IMR-90 (cell line): ENCODE measurements at regions not wholly inside any gene's neighbourhood (a gene's known extent, or its start where the extent isn't known, plus 50 kb on each side); places are given as distances from the start of the nearest gene placed in this dataset.

Experiments
- ATAC-seq: fragments of 200-7000 bp; cut with Tn5 transposase; 2 replicates; pipeline ENCODE4 v1.9.1; 2020; ENCODE audit warnings: low read depth, mild to moderate bottlenecking, moderate library complexity
- BruUV-seq: library from RNA; stranded (reverse); fragments of 400-500 nt; replicated peaks from 2 replicates; lab custom pipeline; 2021; lab: Mats Ljungman, UMichigan
- CTCF ChIA-PET: fragments of 300-600 bp; formaldehyde crosslinking; extraction: SDS; loops from one replicate; lab custom pipeline; 2021; ENCODE audit warnings: antibody characterized with exemption; lab: Yijun Ruan, JAX
- POLR2A ChIA-PET: fragments of 300-600 bp; sonication (Branson Sonifier 250); formaldehyde crosslinking; loops from one replicate; lab custom pipeline; 2022; ENCODE audit warnings: antibody characterized with exemption; ENCODE audit not compliant: unreplicated experiment; lab: Charles Lee
- DNase-seq: peaks from one replicate; pipeline ENCODE4 v3.0.0; 2013
- H2AFZ ChIP-seq: replicated peaks from 2 replicates; pipeline ENCODE3; 2013; ENCODE audit warnings: low read length, mild to moderate bottlenecking; ENCODE audit not compliant: poor library complexity
- H2AK5ac ChIP-seq: 2 replicates; pipeline ENCODE4 v1.6.1; 2013; ENCODE audit warnings: low read depth, low read length, inconsistent platforms
- H2AK9ac ChIP-seq: replicated peaks from 2 replicates; pipeline ENCODE3; 2013; ENCODE audit warnings: mild to moderate bottlenecking, low read depth, low read length, moderate library complexity; ENCODE audit not compliant: poor library complexity
- H2BK120ac ChIP-seq: 2 replicates; pipeline ENCODE4 v1.6.1; 2013; ENCODE audit warnings: low read depth, low read length, inconsistent platforms
- H2BK15ac ChIP-seq: 3 replicates; pipeline ENCODE4 v1.6.1; 2013; ENCODE audit warnings: low read depth, low read length, inconsistent platforms
- H2BK20ac ChIP-seq: 2 replicates; pipeline ENCODE4 v1.6.1; 2013; ENCODE audit warnings: low read depth, mild to moderate bottlenecking, inconsistent platforms, low read length, moderate library complexity
- H2BK5ac ChIP-seq: 2 replicates; pipeline ENCODE4 v1.6.1; 2013; ENCODE audit warnings: mild to moderate bottlenecking, low read depth, low read length, inconsistent platforms; ENCODE audit not compliant: poor library complexity, severe bottlenecking
- H3K14ac ChIP-seq: replicated peaks from 2 replicates; pipeline ENCODE4 v1.6.1; 2013; ENCODE audit warnings: low read depth, low read length, inconsistent platforms
- H3K18ac ChIP-seq: 2 replicates; pipeline ENCODE4 v1.6.1; 2013; ENCODE audit warnings: low read depth, low read length, control low read depth
- H3K23ac ChIP-seq: 2 replicates; pipeline ENCODE4 v1.6.1; 2013; ENCODE audit warnings: low read depth, low read length, inconsistent platforms
- H3K27ac ChIP-seq: 2 replicates; pipeline ENCODE4 v1.5.1; 2013; ENCODE audit warnings: mild to moderate bottlenecking, control low read depth, low read length; ENCODE audit not compliant: insufficient read depth
- H3K27me3 ChIP-seq: 2 replicates; pipeline ENCODE4 v1.6.1; 2013; ENCODE audit warnings: low read length; ENCODE audit not compliant: control insufficient read depth, insufficient read depth
- H3K36me3 ChIP-seq: 2 replicates; pipeline ENCODE4 v1.6.1; 2013; ENCODE audit warnings: low read length, mixed read lengths; ENCODE audit not compliant: control insufficient read depth, insufficient read depth
- H3K4ac ChIP-seq: 2 replicates; pipeline ENCODE4 v1.6.1; 2013; ENCODE audit warnings: low read depth, low read length, inconsistent platforms
- H3K4me1 ChIP-seq: 2 replicates; pipeline ENCODE4 v1.6.1; 2013; ENCODE audit warnings: low read length, mixed read lengths; ENCODE audit not compliant: control insufficient read depth, insufficient read depth
- H3K4me2 ChIP-seq: 2 replicates; pipeline ENCODE4 v1.6.1; 2013; ENCODE audit warnings: low read depth, mild to moderate bottlenecking, control low read depth, low read length, moderate library complexity
- H3K4me3 ChIP-seq: 2 replicates; pipeline ENCODE4 v1.5.1; 2013; ENCODE audit warnings: low read depth, mild to moderate bottlenecking, control low read depth, low read length, moderate library complexity; ENCODE audit not compliant: insufficient read depth
- H3K56ac ChIP-seq: 2 replicates; pipeline ENCODE4 v1.6.1; 2013; ENCODE audit warnings: low read length, inconsistent platforms; ENCODE audit not compliant: insufficient read depth; ENCODE audit errors: extremely low read depth
- H3K79me1 ChIP-seq, 2 experiments: 2 replicates each; pipeline ENCODE4 v1.6.1; 2013; ENCODE audit warnings: low read length in 2 of 2, inconsistent platforms in 1 of 2, low read depth in 1 of 2
- H3K9ac ChIP-seq: 2 replicates; pipeline ENCODE4 v1.6.1; 2013; ENCODE audit warnings: low read depth, low read length, control low read depth
- H3K9me1 ChIP-seq: 2 replicates; pipeline ENCODE4 v1.6.1; 2013; ENCODE audit warnings: low read length, inconsistent platforms; ENCODE audit not compliant: insufficient read depth
- H3K9me3 ChIP-seq: 2 replicates; pipeline ENCODE4 v1.6.1; 2013; ENCODE audit warnings: low read length; ENCODE audit not compliant: control insufficient read depth, insufficient read depth
- H4K20me1 ChIP-seq: 2 replicates; pipeline ENCODE4 v1.6.1; 2013; ENCODE audit warnings: low read length, inconsistent platforms; ENCODE audit not compliant: insufficient read depth
- H4K5ac ChIP-seq: 2 replicates; pipeline ENCODE4 v1.6.1; 2013; ENCODE audit warnings: mild to moderate bottlenecking, low read depth, low read length, control low read depth
- H4K8ac ChIP-seq, 2 experiments: 2 replicates each; pipeline ENCODE4 v1.6.1; 2013; ENCODE audit warnings: low read depth in 2 of 2, low read length in 2 of 2, control low read depth in 1 of 2, inconsistent platforms in 1 of 2
- H4K91ac ChIP-seq: 2 replicates; pipeline ENCODE4 v1.6.1; 2013; ENCODE audit warnings: low read depth, low read length, inconsistent platforms; ENCODE audit not compliant: insufficient read depth
- MXI1 ChIP-seq: IDR thresholded peaks from 2 replicates; pipeline ENCODE4 v1.6.1; 2012; ENCODE audit warnings: low read depth, mild to moderate bottlenecking, low read length, moderate library complexity, borderline replicate concordance
- RCOR1 ChIP-seq: IDR thresholded peaks from 2 replicates; pipeline ENCODE4 v1.6.1; 2012; ENCODE audit warnings: mild to moderate bottlenecking, low read length, improper control_type of control experiment; ENCODE audit not compliant: insufficient replicate concordance
- WGBS, 2 experiments: methylation state at CpG; one replicate each; pipeline versions ENCODE4 v1.1.5 to v1.1.7; 2013; ENCODE audit warnings: missing lambda C conversion rate in 2 of 2; ENCODE audit not compliant: insufficient read length in 1 of 2; ENCODE audit errors: extremely low coverage in 2 of 2; 5-methylcytosine and 5-hydroxymethylcytosine counted together
- dilution Hi-C: fragments of 300-500 bp; cut with HindIII; formaldehyde crosslinking; loops from one replicate; pipeline ENCODE4 v1.14.3; 2018; ENCODE audit warnings: low sequenced_read_pairs; ENCODE audit not compliant: unreplicated experiment
- in situ Hi-C: fragments of 300-500 bp; cut with MboI; formaldehyde crosslinking; loops from 3 replicates; pipeline ENCODE4 v1.14.3; 2019; ENCODE audit warnings: low sequenced_read_pairs, inconsistent platforms, mixed read lengths
- intact Hi-C: fragments of 100-400 bp; cut with micrococcal nuclease; formaldehyde crosslinking; loops from 2 replicates; pipeline ENCODE4 v1.10.0; 2022

DNA sequence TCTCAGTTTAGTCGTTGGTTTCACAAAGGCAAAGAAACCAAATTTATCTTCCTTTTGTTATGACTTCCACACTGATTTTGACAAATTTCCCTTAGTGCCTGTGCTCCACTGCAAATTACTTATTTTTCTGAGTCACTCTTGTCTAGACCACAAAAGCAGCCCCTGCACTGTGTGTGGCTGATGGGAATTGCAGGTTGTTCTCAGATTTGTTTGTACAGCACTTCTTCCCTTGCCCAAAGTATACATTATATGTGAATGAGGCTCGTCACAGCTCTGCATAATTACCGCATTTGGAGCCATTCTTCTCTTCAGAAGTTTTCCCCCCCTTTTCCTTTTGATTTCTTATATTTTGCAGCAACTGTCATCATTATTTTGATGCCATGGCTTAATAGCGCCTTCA lies 354.2 kb upstream of the IL12A start:
- dilution Hi-C loops: no loop called here
- Histone ChIP-seq H4K8ac (no peak overlapping the region), H3K9me1 (peaks cover under 1% of the 10 kb centered on the region; the same call in 1 of the 2 replicates), H3K9me3 (no peaks in the 10 kb centered on the region), H2BK15ac (0 out of 3 replicates have a peak overlapping the region, but pooled peaks have one; percentile 9), H2AFZ (no peak overlapping the region), H3K4me2 (peak overlapping the region; percentile 51; the same call in 1 of the 2 replicates), H3K9ac (no peak overlapping the region), H3K27me3 (no peaks in the 10 kb centered on the region), H2AK9ac (no peak overlapping the region), H2BK20ac (no peak overlapping the region), H3K23ac (no peak overlapping the region), H3K4ac (no peak overlapping the region), H3K4me3 (no peak overlapping the region), H3K4me1 (peaks cover 12% of the 10 kb centered on the region), H3K56ac (no peak overlapping the region), H4K5ac (no peak overlapping the region), H2BK120ac (peak overlapping the region; percentile 38; the same call in 1 of the 2 replicates), H4K20me1 (no peaks in the 10 kb centered on the region), H3K18ac (no peak overlapping the region), H2BK5ac (no peak overlapping the region), H2AK5ac (no peak overlapping the region), H3K27ac (no peak overlapping the region), H3K79me1 (no peaks in the 10 kb centered on the region), H3K14ac (no peak overlapping the region), H3K36me3 (no peaks in the 10 kb centered on the region), H4K91ac (no peak overlapping the region)
- ChIA-PET CTCF (no interaction called here), POLR2A (no interaction called here)
- in situ Hi-C loops: no loop called here
- BruUV-seq: no TSS peak
- peak; percentile 64 for DNase-seq
- no CpG with 5 or more reads among the region's 4 CpGs for WGBS, 2 experiments
- peak; percentile 35; the same call in 1 of the 2 replicates for ATAC-seq
- no peak for TF ChIP-seq MXI1
- TF ChIP-seq RCOR1: peak; percentile 19
- intact Hi-C loops: no loop called here
